Activated CD4-positive, alpha-beta T cell treated with anti-CD3 and anti-CD28 coated beads, Interleukin-2, amount 50 U/mL, for 24 hours (primary cell): ENCODE measurements at regions not wholly inside any gene's neighbourhood (a gene's known extent, or its start where the extent isn't known, plus 50 kb on each side); places are given as distances from the start of the nearest gene placed in this dataset.

Source experiments
- DNase-seq, 2 donors: peaks; one replicate each; pipeline ENCODE4 v3.0.0-alpha.2; 2020; ENCODE audit warnings: low read depth in 1 of 2, low spot score in 1 of 2

GRCh38 chr6:97790926-97791590, 508.0 kb upstream of the MMS22L start:
- DNase-seq, result no peak

- no peak for DNase-seq
Observed at GRCh38 chr6:97805596-97805995, 522.6 kb upstream of the MMS22L start.

- DNase-seq, result no peak
Observed at GRCh38 chr6:97812940-97813339, 529.9 kb upstream of the MMS22L start.

GRCh38 chr6:97813889-97814567, 531.0 kb upstream of the MMS22L start:
- DNase-seq, result no peak

- no peak for DNase-seq
Observed at GRCh38 chr6:97815301-97815812, 532.3 kb upstream of the MMS22L start.

GRCh38 chr6:97816526-97816925, 533.5 kb upstream of the MMS22L start:
- no peak for DNase-seq

GRCh38 chr6:97819710-97820109, 536.7 kb upstream of the MMS22L start:
- DNase-seq, result no peak

GRCh38 chr6:97820400-97820799, 537.4 kb upstream of the MMS22L start:
- DNase-seq, result no peak

GRCh38 chr6:97822632-97823031, 539.6 kb upstream of the MMS22L start:
- DNase-seq, result no peak

- no peak for DNase-seq
Observed at GRCh38 chr6:97841763-97842162, 558.7 kb upstream of the MMS22L start.

- DNase-seq, result no peak
Observed at GRCh38 chr6:97842521-97842920, 559.5 kb upstream of the MMS22L start.

- DNase-seq, result no peak
Observed at GRCh38 chr6:97849390-97849789, 566.4 kb upstream of the MMS22L start.

GRCh38 chr6:97850458-97851212, 567.6 kb upstream of the MMS22L start:
- DNase-seq, result no peak

GRCh38 chr6:97863697-97864096, 580.7 kb upstream of the MMS22L start:
- no peak for DNase-seq

GRCh38 chr6:97864366-97864765, 581.4 kb upstream of the MMS22L start:
- DNase-seq, result no peak

- no peak for DNase-seq
Observed at GRCh38 chr6:97864826-97865225, 581.8 kb upstream of the MMS22L start.

GRCh38 chr6:97865612-97866011, 582.6 kb upstream of the MMS22L start:
- DNase-seq, result no peak

- no peak for DNase-seq
Observed at GRCh38 chr6:97866616-97867015, 583.6 kb upstream of the MMS22L start.

- DNase-seq, result no peak
Observed at GRCh38 chr6:97867177-97867576, 584.2 kb upstream of the MMS22L start.

- no peak for DNase-seq
Observed at GRCh38 chr6:97870273-97870672, 587.3 kb upstream of the MMS22L start.

GRCh38 chr6:97876711-97877110, 593.7 kb upstream of the MMS22L start:
- no peak for DNase-seq

GRCh38 chr6:97882755-97883154, 599.7 kb upstream of the MMS22L start:
- DNase-seq, result no peak
